NCI-H446 (cell line): ENCODE measurements at regions not wholly inside any gene's neighbourhood (a gene's known extent, or its start where the extent isn't known, plus 50 kb on each side); places are given as distances from the start of the nearest gene placed in this dataset.

ENCODE experiments used
- DNase-seq, 2 experiments: peaks; one replicate each; lab custom pipeline; 2025; lab: John Stamatoyannopoulos, UW

- no peak for DNase-seq
These were observed 210.6 kb downstream of the HAPSTR1 start for GRCh38 chr16:9302072-9302471.

- DNase-seq = no peak
These were observed 215.3 kb downstream of the HAPSTR1 start for GRCh38 chr16:9306753-9307152.

DNA sequence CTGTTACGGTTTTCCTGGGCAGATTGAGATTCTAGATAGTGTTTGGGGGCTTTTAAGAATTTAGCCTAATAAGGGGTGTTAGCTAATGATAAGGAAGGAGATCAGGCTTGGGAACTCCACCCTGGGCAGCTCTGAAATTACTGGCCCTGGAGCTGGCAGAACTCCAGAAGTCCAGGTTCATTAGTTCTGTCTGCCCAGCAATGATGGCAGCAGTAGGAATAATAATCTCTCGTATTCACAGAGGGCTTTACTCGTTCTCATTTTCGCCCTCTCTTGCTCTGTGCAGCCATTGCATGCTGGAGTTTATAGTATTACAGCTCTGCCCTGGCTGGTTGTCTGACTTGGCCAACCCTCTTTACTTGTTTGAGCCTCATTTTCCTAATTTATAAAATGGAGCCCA lies 216.0 kb downstream of the HAPSTR1 start:
- no peak for DNase-seq

DNA sequence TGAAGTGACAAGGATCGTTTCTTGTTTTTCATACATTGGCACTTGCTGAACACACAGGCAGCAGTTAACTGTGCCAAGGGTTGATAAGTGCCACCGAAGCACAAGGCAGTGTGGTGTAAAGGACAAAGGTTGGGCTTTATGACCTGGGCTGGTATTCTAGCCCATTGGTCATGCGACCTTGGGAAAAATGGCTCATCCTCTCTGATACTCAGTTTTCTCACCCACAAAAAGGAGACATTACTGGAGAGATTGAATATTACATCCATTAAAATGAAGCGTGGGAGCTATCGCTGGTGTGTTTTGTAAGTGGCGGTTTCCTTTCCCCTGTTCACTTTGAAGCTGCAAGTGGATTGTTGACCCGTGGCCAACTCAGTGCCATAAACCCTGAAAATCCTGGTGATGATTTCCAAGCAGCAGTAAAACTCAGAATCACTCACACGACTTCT lies 216.9 kb downstream of the HAPSTR1 start:
- no peak for DNase-seq

- DNase-seq = no peak
These were observed 217.4 kb downstream of the HAPSTR1 start for GRCh38 chr16:9308850-9309249.

- no peak for DNase-seq
These were observed 218.4 kb downstream of the HAPSTR1 start for GRCh38 chr16:9309844-9310243.

- no peak for DNase-seq
These were observed 220.0 kb downstream of the HAPSTR1 start for GRCh38 chr16:9311303-9311954.

DNA sequence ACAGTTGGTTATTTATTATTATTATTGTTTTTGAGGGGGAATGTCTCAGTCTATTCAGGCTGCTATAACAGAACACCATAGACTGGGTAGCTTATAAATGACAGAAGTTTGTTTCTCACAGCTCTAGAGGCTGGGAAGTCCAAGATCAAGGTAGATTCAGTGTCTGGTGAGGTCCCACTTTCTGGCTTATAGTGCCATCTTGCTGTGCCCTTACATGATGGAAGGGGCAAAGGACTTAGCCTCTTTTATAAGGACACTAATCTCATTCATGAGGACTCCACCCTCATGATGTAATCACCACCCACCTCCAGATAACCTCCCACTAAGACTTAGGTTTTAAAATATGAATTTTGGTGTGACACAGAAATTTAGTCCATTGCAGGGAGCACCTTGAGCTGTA lies 224.6 kb downstream of the HAPSTR1 start:
- no peak for DNase-seq

GRCh38 chr16:9316615-9317014 lies 225.2 kb downstream of the HAPSTR1 start:
- DNase-seq = no peak

DNA sequence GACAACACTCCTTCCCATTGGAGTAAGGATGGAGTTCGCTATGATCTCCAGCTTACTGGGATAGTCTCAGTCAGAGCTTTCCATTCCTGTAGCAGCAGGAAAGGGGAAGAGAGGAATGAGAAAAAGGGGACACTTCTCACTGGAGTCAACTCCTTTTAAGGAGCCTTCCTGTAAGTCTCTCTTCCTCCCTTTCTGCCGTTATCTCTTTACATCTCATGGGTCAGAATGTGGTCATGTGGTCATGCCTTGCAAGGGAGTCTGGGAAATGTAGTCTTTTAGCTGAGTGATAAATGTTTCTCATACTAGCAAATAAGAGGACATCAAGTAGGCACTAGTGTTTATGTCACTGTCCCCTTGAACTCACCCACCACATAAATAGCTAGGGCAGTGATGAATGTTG lies 227.3 kb downstream of the HAPSTR1 start:
- DNase-seq = no peak

- no peak for DNase-seq
These were observed 231.3 kb downstream of the HAPSTR1 start for GRCh38 chr16:9322769-9323168.

DNA sequence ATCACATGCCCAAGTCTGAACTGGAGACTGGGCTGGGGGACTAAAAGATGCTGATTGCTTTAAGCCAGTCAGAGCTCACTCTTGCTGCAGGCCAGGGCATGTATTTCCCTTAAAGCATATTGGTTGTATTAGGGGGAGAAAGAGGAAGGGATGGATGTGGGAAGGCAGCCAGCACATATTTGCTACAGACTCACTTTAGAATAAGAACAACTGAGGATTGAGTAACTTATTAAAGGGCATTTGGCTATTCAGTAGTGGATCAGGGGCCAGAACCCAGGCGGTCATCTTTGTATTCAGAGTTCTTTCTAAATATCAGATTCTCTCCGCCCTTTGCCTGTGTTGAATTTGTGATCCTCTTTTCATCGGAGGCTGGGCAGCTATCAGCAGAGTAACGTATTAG lies 231.7 kb downstream of the HAPSTR1 start:
- DNase-seq = no peak

- DNase-seq = no peak
These were observed 235.8 kb downstream of the HAPSTR1 start for GRCh38 chr16:9327253-9327652.

DNA sequence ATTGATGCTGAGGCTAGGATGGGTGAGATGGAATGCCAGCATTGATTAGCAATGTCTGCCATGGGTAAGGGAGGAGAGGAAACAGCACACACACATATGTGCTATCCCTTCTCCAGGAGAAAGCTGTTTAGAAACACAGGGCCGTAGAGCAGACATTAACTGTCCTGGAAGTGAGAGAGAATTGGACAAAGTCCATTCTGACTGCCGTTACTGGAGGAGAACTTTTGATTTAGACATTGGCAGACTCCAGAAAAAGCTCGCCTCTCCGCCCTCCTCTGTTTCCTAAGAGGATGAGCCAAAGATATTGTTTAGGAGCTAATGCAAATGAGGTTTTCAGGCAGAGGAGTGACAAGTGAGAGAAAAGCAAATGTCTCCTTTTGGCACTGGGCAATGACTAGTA lies 237.0 kb downstream of the HAPSTR1 start:
- DNase-seq = no peak

DNA sequence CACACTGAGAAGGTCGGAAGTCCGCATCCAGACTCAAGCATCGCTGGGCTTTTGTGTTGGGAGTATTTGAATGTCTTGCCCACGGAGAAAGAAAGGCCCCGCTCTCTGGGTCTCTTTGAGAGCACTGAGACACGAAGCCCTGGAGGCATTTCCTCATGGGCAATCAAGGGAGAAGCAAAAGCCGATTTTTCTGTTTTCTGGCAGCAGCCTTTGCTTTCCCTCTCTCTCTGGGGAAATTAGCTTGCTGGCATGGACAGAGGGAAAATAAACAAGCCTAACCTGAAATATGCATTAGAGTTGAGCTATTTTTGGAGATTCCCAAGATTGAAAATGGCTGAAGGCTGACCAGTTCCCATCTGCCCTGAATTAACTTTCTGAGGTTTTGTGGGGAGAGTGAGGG lies 238.7 kb downstream of the HAPSTR1 start:
- no peak for DNase-seq

DNA sequence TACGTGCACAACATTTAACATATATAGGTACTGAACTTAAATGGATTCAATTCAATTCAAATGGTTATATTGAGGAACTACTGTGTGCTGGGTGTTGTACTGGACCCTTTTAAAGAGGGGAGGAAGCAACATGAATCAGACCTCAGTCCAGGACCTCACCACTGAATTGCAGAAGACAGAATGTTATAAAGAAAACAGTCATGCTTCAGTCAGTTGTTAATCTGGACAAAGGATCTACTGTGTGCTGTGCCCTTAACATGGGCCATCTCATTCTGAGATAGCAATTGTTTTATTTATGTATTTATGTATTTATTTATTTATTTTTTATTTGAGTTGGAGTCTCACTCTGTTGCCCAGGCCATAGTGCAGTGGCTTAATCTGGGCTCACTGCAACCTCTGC lies 240.1 kb downstream of the HAPSTR1 start:
- DNase-seq = no peak

- no peak for DNase-seq
These were observed 241.2 kb downstream of the HAPSTR1 start for GRCh38 chr16:9332574-9333148.

- DNase-seq = no peak
These were observed 242.0 kb downstream of the HAPSTR1 start for GRCh38 chr16:9333469-9333868.

DNA sequence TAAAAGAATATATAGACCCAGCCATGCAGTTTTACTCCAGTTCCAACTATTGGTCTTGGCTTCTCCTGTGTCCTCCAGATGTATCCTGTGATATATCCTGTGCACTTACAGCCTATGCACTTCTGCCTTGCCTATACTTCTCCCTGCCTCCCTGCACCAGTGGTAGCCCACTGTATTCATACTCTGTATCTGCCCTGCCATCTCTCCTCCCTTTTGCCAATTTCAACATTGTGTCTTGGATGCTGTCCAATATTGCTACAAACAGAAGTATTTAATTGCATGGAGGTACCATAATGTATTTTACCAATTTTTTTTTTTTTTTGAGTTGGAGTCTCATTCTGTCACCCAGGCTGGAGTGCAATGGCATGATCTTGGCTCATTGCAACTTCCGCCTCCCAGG lies 242.7 kb downstream of the HAPSTR1 start:
- no peak for DNase-seq

DNA sequence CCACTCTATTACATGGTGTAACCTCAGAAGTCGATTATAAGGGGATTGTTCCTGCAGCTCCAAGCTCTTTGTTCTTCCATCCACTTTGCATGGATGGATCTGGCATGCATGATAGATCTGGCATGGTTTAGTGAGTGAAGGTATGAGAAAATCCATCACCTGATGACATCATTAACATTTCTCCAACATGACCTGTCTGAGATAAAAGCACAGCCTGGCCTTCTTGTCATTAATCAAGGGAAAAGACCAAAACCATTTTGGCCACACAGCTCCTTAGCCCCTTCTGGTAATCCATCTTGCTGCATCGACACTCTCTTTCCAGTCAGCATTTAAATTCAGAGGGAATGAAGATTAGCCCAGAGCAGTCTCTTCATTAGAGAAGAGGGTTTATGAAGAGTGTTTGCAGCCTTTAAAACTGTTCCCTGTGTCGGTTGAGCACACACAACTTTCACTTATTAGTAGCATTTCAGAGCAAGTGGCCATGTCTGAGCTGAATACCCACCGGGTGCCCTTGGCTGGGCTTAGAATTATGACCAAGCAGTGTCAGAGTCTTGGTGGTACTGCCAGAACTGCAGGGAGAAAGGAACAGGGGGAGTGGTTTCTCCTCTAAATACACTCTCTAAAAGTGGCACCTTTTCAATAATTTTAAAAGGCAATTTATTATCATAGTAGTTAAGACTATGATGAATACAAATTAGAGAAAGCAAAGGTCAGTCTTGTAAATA lies 246.0 kb downstream of the HAPSTR1 start:
- no peak for DNase-seq

- no peak for DNase-seq
These were observed 246.6 kb downstream of the HAPSTR1 start for GRCh38 chr16:9338068-9338467.

- DNase-seq = no peak
These were observed 247.1 kb downstream of the HAPSTR1 start for GRCh38 chr16:9338510-9338909.

DNA sequence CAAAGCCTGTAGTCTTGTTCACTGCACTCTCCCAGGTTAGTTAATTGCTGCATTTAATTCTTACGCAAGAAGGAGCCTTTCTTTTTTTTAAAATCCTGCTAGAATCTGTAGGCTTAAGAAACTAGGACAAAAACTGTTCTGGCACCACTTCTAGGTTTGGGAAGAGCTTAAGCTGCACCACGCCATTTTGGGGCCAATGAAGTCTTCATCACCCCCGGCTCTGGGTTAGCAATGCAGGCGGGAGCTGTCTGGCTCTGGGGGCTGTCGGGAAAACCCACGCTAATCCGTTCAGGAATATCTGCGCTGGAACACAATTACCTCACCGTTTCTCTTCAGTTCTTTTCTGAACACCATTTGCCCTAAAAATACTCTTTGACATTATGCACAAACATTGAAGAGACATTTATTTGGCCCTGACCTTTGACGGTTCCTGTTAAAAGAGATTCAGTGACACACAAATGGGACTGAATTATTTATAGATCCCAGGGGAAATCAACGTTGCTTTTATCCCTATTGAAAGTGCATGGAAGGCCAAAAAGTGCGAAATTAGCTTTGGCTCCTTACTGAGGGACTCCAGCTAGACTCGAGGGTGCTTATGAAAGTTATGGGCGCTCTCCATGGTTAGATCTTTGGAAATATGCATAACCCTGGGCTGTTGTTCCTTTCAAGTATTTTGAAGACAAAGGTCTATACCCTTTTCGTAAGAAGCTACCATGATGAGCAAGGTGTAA lies 249.2 kb downstream of the HAPSTR1 start:
- no peak for DNase-seq
